ENCODE measurements at regions not wholly inside any gene's neighbourhood (a gene's known extent, or its start where the extent isn't known, plus 50 kb on each side); places are given as distances from the start of the nearest gene placed in this dataset.
A peak's percentile ranks its signal among the peaks of the same experiment; 100 is the strongest.

DNA sequence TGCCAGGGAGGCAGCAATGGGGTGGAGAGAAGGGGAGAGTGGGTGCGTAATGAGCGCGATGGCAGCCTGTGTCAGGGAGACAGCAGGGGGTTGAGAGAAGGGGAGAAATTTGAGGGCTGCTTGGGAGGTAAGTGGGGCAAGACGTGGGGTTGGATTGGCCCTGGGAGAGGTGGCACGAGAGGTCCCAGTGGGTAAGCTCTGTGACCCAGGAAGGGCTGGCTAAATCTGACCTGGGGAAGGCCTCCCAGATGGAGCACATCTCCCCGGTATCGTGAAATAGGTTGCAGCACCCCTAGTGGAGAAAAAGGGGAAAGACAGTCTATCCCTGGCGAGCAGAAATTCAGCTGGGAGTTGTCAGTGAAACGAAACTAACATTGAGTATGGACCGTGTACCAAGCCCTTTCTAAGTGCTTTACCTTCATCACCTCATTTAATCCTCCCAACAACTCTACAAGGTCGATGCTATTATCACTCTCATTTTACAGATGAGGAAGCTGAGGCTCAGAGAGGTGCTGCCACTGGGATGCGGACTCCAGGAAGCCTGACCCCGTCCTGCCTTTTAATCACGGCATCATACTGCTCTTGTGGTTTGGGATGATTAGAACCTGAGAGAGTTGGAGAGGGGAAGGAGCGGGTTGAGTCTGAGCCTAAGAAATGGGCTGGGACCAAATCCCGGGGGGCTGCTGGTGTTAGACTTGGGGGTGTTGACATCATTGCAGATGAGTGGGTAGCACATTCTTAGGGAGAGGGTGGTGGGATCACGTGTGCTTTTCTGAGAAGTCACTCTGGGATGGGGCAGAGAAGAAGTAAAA lies 56.6 kb upstream of the RPL11 start:
- peak; percentile 36 for FAIRE-seq
- CTCF ChIA-PET (ENCODE audit: partially characterized antibody): interaction anchor here (0.5 to 26.6 kb wide), 33 partner anchors 9 to 1232 kb away, joined by 3 to 706 read pairs (median 5); partner anchors contain the start of genes ID3 and RPL11
- no peak overlapping the region for H3K4me3 ChIP-seq (ENCODE audit: extremely low read depth in 1 of 4, insufficient read depth in 2 of 4, low read depth in 3 of 4, low read length in 4 of 4)

More for the DNA sequence above, 56.6 kb upstream of the RPL11 start:
- Histone ChIP-seq H3K56ac (replicated peaks; ENCODE audit: insufficient read length, low read depth, low read length) (no peak overlapping the region), H4K20me1 (replicated peaks in 1 of 2; ENCODE audit: control insufficient read depth in 1 of 2, insufficient read depth in 2 of 2, low read length in 2 of 2) (no peaks in the 10 kb centered on the region), H2BK5ac (ENCODE audit: low read depth, low read length) (peak overlapping the region; percentile 79; the same call in 1 of the 2 replicates), H3K23me2 (ENCODE audit: low read depth, low read length) (no peaks in the 10 kb centered on the region), H3K9me3 (ENCODE audit: insufficient read depth in 2 of 2, low read depth in 1 of 2, low read length in 1 of 2) (no peaks in the 10 kb centered on the region), H2AK5ac (ENCODE audit: low read depth, low read length) (peak overlapping the region; percentile 6; the same call in 1 of the 2 replicates), H3K14ac (ENCODE audit: insufficient read length) (no peak overlapping the region), H3K27me3 (replicated peaks in 1 of 4; ENCODE audit: control insufficient read depth in 3 of 4, extremely low read depth in 1 of 4, insufficient read depth in 3 of 4, low read length in 3 of 4) (no peaks in the 10 kb centered on the region), H3K27ac (ENCODE audit: low read depth, low read length) (no peak overlapping the region), H3K36me3 (ENCODE audit: control insufficient read depth in 2 of 4, insufficient read depth in 4 of 4, low read length in 3 of 4) (no peaks in the 10 kb centered on the region), H4K91ac (replicated peaks; ENCODE audit: insufficient read length, low read length) (peak overlapping the region; percentile 81), H3K79me2 (ENCODE audit: control insufficient read depth in 1 of 2, insufficient read depth in 2 of 2, low read length in 2 of 2) (no peaks in the 10 kb centered on the region), H3K18ac (ENCODE audit: extremely low read depth, low read length) (peak overlapping the region; percentile 10), H3K4me2 (ENCODE audit: insufficient read depth in 1 of 2, low read depth in 2 of 2, low read length in 2 of 2) (peak overlapping the region; percentile 6 to 10; a peak in 2 of 4 replicates), H3K4ac (replicated peaks; ENCODE audit: insufficient read length, low read depth, low read length) (no peak overlapping the region), H2BK20ac (ENCODE audit: low read length) (peak overlapping the region; percentile 74), H3K23ac (ENCODE audit: insufficient read length) (no peak overlapping the region), H3K79me1 (ENCODE audit: low read depth, low read length) (no peaks in the 10 kb centered on the region), H2BK120ac (replicated peaks; ENCODE audit: low read depth, low read length) (no peak overlapping the region), H3K4me1 (replicated peaks in 1 of 4; ENCODE audit: control insufficient read depth in 3 of 4, insufficient read depth in 4 of 4, low read length in 3 of 4) (peaks cover 0 to 17% (median under 1%) of the 10 kb centered on the region in 4 experiments; a peak in 5 of 7 replicates), H2BK15ac (ENCODE audit: low read length) (peak overlapping the region; percentile 61; the same call in 1 of the 2 replicates), H4K8ac (ENCODE audit: extremely low read depth, insufficient read depth, low read length) (no peak overlapping the region), H4K5ac (ENCODE audit: insufficient read length, low read depth, low read length) (no peak overlapping the region), H2BK12ac (ENCODE audit: low read depth, low read length) (peak overlapping the region; percentile 94), H2AFZ (ENCODE audit: low read length) (peak overlapping the region; percentile 90), H3K9ac (replicated peaks in 1 of 4; ENCODE audit: extremely low read depth in 1 of 4, low read depth in 3 of 4, low read length in 3 of 4) (no peak overlapping the region)
- POLR2A ChIA-PET (ENCODE audit: partially characterized antibody): interaction anchor here (0.8 to 12.0 kb wide), 10 partner anchors 13 to 85 kb away, joined by 3 to 155 read pairs (median 4); partner anchors contain the start of genes ID3 and RPL11
- peak in 1 of 2 experiments; percentile 71 for DNase-seq (ENCODE audit: low read depth in 1 of 2, low spot score in 2 of 2)
- TF ChIP-seq GABPA (IDR thresholded peaks at IDR 0.05; ENCODE audit: borderline replicate concordance, insufficient read depth, low read length): 0 out of 2 replicates have a peak, but pooled peaks have one; percentile 61
- 0 out of 2 replicates have a peak, but pooled peaks have one; percentile 31 for TF ChIP-seq YY1 (IDR thresholded peaks at IDR 0.05; ENCODE audit: low read depth, low read length)
- peak; percentile 74 to 85 for TF ChIP-seq RAD21 (IDR thresholded peaks at IDR 0.05 in 1 of 2, conservative IDR thresholded peaks at IDR 0.05 in 1 of 2; ENCODE audit: low read depth in 2 of 2, low read length in 2 of 2)
- TF ChIP-seq SIN3A (conservative IDR thresholded peaks at IDR 0.05 in 1 of 2, IDR thresholded peaks at IDR 0.05 in 1 of 2; ENCODE audit: low read depth in 1 of 2, low read length in 2 of 2): peak in 1 of 2 experiments; percentile 72; a peak in 1 of 4 replicates
- TF ChIP-seq, protein P1, sequence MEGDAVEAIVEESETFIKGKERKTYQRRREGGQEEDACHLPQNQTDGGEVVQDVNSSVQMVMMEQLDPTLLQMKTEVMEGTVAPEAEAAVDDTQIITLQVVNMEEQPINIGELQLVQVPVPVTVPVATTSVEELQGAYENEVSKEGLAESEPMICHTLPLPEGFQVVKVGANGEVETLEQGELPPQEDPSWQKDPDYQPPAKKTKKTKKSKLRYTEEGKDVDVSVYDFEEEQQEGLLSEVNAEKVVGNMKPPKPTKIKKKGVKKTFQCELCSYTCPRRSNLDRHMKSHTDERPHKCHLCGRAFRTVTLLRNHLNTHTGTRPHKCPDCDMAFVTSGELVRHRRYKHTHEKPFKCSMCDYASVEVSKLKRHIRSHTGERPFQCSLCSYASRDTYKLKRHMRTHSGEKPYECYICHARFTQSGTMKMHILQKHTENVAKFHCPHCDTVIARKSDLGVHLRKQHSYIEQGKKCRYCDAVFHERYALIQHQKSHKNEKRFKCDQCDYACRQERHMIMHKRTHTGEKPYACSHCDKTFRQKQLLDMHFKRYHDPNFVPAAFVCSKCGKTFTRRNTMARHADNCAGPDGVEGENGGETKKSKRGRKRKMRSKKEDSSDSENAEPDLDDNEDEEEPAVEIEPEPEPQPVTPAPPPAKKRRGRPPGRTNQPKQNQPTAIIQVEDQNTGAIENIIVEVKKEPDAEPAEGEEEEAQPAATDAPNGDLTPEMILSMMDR (IDR thresholded peaks at IDR 0.05; ENCODE audit: control extremely low read depth in 1 of 3, insufficient read depth in 1 of 3, low read depth in 1 of 3, low read length in 3 of 3): peak; percentile 60 to 97 (median 74)
- TF ChIP-seq CREB1 (IDR thresholded peaks at IDR 0.05): peak; percentile 38; the same call in 1 of the 2 replicates
- TF ChIP-seq BACH1 (IDR thresholded peaks at IDR 0.05; ENCODE audit: low read length): no peak
- TF ChIP-seq TAF1 (IDR thresholded peaks at IDR 0.05; ENCODE audit: low read depth, low read length): no peak
- 53% methylated on average over 17 of the region's 17 CpGs; no CpG with 5 or more reads in 1 of the 2 experiments for whole genome bisulfite sequencing, 2 experiments (ENCODE audit: extremely low coverage in 1 of 2, insufficient coverage in 1 of 2, insufficient read length in 1 of 2, insufficient replicate concordance in 2 of 2, low coverage in 1 of 2, low lambda C conversion rate in 2 of 2, missing lambda C conversion rate in 1 of 2)

All from H1 (cell line).